Left ventricle myocardium inferior (tissue), 1 donor: ENCODE measurements at regions not wholly inside any gene's neighbourhood (a gene's known extent, or its start where the extent isn't known, plus 50 kb on each side); places are given as distances from the start of the nearest gene placed in this dataset. TPM values are rescaled to one million over a fixed set of nuclear protein-coding genes. Genes with fewer than 3 reads are reported as not detected.

ENCODE experiments used
- DNase-seq: peaks from one replicate; pipeline ENCODE4 v3.0.0-alpha.2; 2020
- H3K27ac ChIP-seq: fragments of 200-600 bp; replicated peaks from 2 replicates; pipeline ENCODE4 v1.8.0; 2021
- H3K27me3 ChIP-seq: fragments of 200-600 bp; 2 replicates; pipeline ENCODE4 v1.8.0; 2021; ENCODE audit warnings: low read depth
- H3K36me3 ChIP-seq: fragments of 200-600 bp; 2 replicates; pipeline ENCODE4 v1.8.0; 2021
- H3K4me1 ChIP-seq: fragments of 200-600 bp; 2 replicates; pipeline ENCODE4 v1.8.0; 2021
- H3K4me3 ChIP-seq: fragments of 200-600 bp; 2 replicates; pipeline ENCODE4 v1.8.0; 2021; ENCODE audit warnings: mild to moderate bottlenecking, moderate library complexity
- H3K9me3 ChIP-seq: fragments of 200-600 bp; replicated peaks from 2 replicates; pipeline ENCODE4 v1.8.0; 2021
- CTCF ChIP-seq: fragments of 200-600 bp; IDR thresholded peaks from 2 replicates; pipeline ENCODE4 v1.8.0; 2021; ENCODE audit warnings: antibody characterized with exemption, mild to moderate bottlenecking, borderline replicate concordance
- intact Hi-C: fragments of 100-400 bp; cut with micrococcal nuclease; formaldehyde crosslinking; loops from one replicate; pipeline ENCODE4 v1.11.0; 2022
- microRNA-seq: library from miRNA; unstranded; fragments of <30 nt; microRNA quantifications from one replicate; pipeline ENCODE4 v1.2.0, GENCODE V29; 2020
- donor health status: DM: no; HTN: yes; CAD: no; lungs with severe emphysema.

DNA sequence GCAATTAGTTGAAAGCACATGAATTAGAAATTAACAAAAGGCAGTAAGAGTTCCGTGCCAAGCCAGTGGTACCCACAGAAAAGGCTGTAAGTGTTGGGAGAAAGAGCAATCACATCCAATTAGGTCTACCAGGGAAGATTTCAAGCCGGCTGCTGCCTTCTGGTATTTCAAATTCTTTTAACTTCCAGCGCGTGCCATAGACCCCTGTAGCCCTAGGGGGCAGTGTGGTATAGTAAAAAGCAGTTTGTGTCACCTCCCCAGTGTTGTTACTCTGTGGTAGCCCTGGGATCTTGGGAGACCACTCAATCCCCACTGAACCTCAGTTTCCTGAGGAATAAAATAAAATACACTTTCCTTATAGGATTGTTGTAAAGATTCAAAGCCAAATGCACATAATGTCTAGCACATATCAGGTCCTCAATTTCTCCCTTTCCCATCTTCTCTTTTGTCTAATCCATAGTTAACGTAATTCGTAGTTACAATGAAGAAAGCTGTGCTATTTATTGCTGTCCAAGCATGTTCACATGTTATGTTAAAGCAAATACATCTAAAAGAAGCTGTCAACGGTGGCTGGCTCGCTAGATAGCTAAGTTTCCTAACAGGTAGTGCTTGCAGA lies 230.2 kb downstream of the TDRD3 start:
- intact Hi-C loops, result no loop called here
- DNase-seq, result no peak
- Histone ChIP-seq H3K9me3 (no peaks in the 10 kb centered on the region), H3K27ac (no peak overlapping the region), H3K36me3 (no peaks in the 10 kb centered on the region), H3K27me3 (peaks cover 23% of the 10 kb centered on the region), H3K4me1 (no peaks in the 10 kb centered on the region), H3K4me3 (no peak overlapping the region)
- TF ChIP-seq CTCF, result peak; percentile 71

Small RNA genes lying in the stretch of these regions (microRNA-seq; reads per million reads assigned to microRNA genes)
- gene MIR3169, result not detected
